H9 (cell line): ENCODE measurements at regions not wholly inside any gene's neighbourhood (a gene's known extent, or its start where the extent isn't known, plus 50 kb on each side); places are given as distances from the start of the nearest gene placed in this dataset.
A peak's percentile ranks its signal among the peaks of the same experiment; 100 is the strongest.

ENCODE experiments used
- DNase-seq: peaks from one replicate; pipeline ENCODE4 v3.0.0-alpha.2; 2017
- H2AFZ ChIP-seq: one replicate; pipeline ENCODE4 v1.6.1; 2013; ENCODE audit warnings: mild to moderate bottlenecking, low read length, control low read depth, moderate library complexity
- H2AK5ac ChIP-seq: 2 replicates; pipeline ENCODE4 v1.6.1; 2013; ENCODE audit warnings: low read length, control low read depth, mixed read lengths; ENCODE audit not compliant: insufficient read length
- H2BK120ac ChIP-seq: one replicate; pipeline ENCODE4 v1.6.1; 2013; ENCODE audit warnings: low read depth, mild to moderate bottlenecking, low read length, control low read depth, inconsistent platforms; ENCODE audit not compliant: poor library complexity, severe bottlenecking
- H2BK12ac ChIP-seq: 2 replicates; pipeline ENCODE4 v1.6.1; 2013; ENCODE audit warnings: low read length, control low read depth, mixed read lengths, low read depth; ENCODE audit not compliant: insufficient read length
- H2BK15ac ChIP-seq: 2 replicates; pipeline ENCODE4 v1.6.1; 2013; ENCODE audit warnings: low read depth, low read length, control low read depth
- H2BK20ac ChIP-seq: one replicate; pipeline ENCODE4 v1.6.1; 2013; ENCODE audit warnings: low read depth, mild to moderate bottlenecking, low read length, control low read depth, inconsistent platforms; ENCODE audit not compliant: poor library complexity, severe bottlenecking
- H2BK5ac ChIP-seq: 2 replicates; pipeline ENCODE4 v1.6.1; 2013; ENCODE audit warnings: low read length, control low read depth, mixed read lengths; ENCODE audit not compliant: insufficient read length
- H3K14ac ChIP-seq: 2 replicates; pipeline ENCODE4 v1.6.1; 2013; ENCODE audit warnings: low read length, control low read depth; ENCODE audit not compliant: insufficient read depth
- H3K18ac ChIP-seq: 2 replicates; pipeline ENCODE4 v1.6.1; 2013; ENCODE audit warnings: low read depth, mild to moderate bottlenecking, mixed read lengths, low read length, control low read depth; ENCODE audit not compliant: insufficient read length
- H3K23ac ChIP-seq: 2 replicates; pipeline ENCODE4 v1.6.1; 2013; ENCODE audit warnings: low read length, control low read depth, mixed read lengths, low read depth; ENCODE audit not compliant: insufficient read length
- H3K23me2 ChIP-seq: 2 replicates; pipeline ENCODE4 v1.6.1; 2013; ENCODE audit warnings: low read depth, mild to moderate bottlenecking, mixed read lengths, low read length, control low read depth; ENCODE audit not compliant: insufficient read length, poor library complexity, severe bottlenecking
- H3K27ac ChIP-seq: 2 replicates; pipeline ENCODE4 v1.5.1; 2013; ENCODE audit warnings: low read length, control low read depth, mixed read lengths, low read depth; ENCODE audit not compliant: insufficient read length
- H3K27me3 ChIP-seq: 2 replicates; pipeline ENCODE4 v1.6.1; 2013; ENCODE audit warnings: low read length, control low read depth, inconsistent platforms; ENCODE audit not compliant: insufficient read depth
- H3K4ac ChIP-seq: 2 replicates; pipeline ENCODE4 v1.6.1; 2013; ENCODE audit warnings: low read depth, mild to moderate bottlenecking, control low read depth, inconsistent platforms, low read length, moderate library complexity
- H3K4me1 ChIP-seq: 2 replicates; pipeline ENCODE4 v1.6.1; 2013; ENCODE audit warnings: low read length, control low read depth, inconsistent platforms; ENCODE audit not compliant: insufficient read depth
- H3K4me2 ChIP-seq: 2 replicates; pipeline ENCODE4 v1.6.1; 2013; ENCODE audit warnings: low read length, control low read depth, mixed read lengths; ENCODE audit not compliant: insufficient read length, insufficient read depth
- H3K56ac ChIP-seq: 2 replicates; pipeline ENCODE4 v1.6.1; 2013; ENCODE audit warnings: low read depth, mild to moderate bottlenecking, mixed read lengths, low read length, control low read depth; ENCODE audit not compliant: insufficient read length
- H3K79me1 ChIP-seq: 2 replicates; pipeline ENCODE4 v1.6.1; 2013; ENCODE audit warnings: low read depth, mild to moderate bottlenecking, moderate library complexity, low read length, control low read depth, inconsistent platforms; ENCODE audit not compliant: insufficient read depth, poor library complexity, severe bottlenecking
- H3K79me2 ChIP-seq: 2 replicates; pipeline ENCODE4 v1.6.1; 2013; ENCODE audit warnings: low read length, control low read depth, inconsistent platforms; ENCODE audit not compliant: insufficient read depth
- H3K9ac ChIP-seq: 2 replicates; pipeline ENCODE4 v1.6.1; 2013; ENCODE audit warnings: low read length, control low read depth, mixed read lengths; ENCODE audit not compliant: insufficient read length; ENCODE audit errors: extremely low read depth
- H3K9me3 ChIP-seq: one replicate; pipeline ENCODE4 v1.6.1; 2013; ENCODE audit warnings: low read depth, low read length, inconsistent platforms; ENCODE audit not compliant: control insufficient read depth
- H3T11ph ChIP-seq: one replicate; pipeline ENCODE4 v1.6.1; 2013; ENCODE audit warnings: mild to moderate bottlenecking, low read length, control low read depth, inconsistent platforms
- H4K20me1 ChIP-seq: one replicate; pipeline ENCODE4 v1.6.1; 2013; ENCODE audit not compliant: control insufficient read depth, insufficient read length, insufficient read depth
- H4K5ac ChIP-seq: 2 replicates; pipeline ENCODE4 v1.6.1; 2013; ENCODE audit warnings: low read depth, mild to moderate bottlenecking, mixed read lengths, low read length, control low read depth; ENCODE audit not compliant: insufficient read length
- H4K8ac ChIP-seq: replicated peaks from 2 replicates; pipeline ENCODE4 v1.6.1; 2013; ENCODE audit warnings: low read length, control low read depth, mixed read lengths, low read depth; ENCODE audit not compliant: insufficient read length
- H4K91ac ChIP-seq: 2 replicates; pipeline ENCODE4 v1.6.1; 2013; ENCODE audit warnings: low read depth, mild to moderate bottlenecking, moderate library complexity, mixed read lengths, low read length, control low read depth; ENCODE audit not compliant: insufficient read length
- H3K27ac Mint-ChIP-seq, 3 experiments: 2 replicates in 2 of 3; 3 replicates in 1 of 3; pipeline ENCODE4 v1.8.0; 2020 to 2021; ENCODE audit warnings: mixed read lengths in 3 of 3, mild to moderate bottlenecking in 1 of 3, moderate library complexity in 1 of 3
- H3K27me3 Mint-ChIP-seq: 2 replicates; pipeline ENCODE4 v1.8.0; 2021; ENCODE audit warnings: low read depth, mild to moderate bottlenecking, moderate library complexity, mixed read lengths
- H3K36me3 Mint-ChIP-seq, 3 experiments: 2 replicates in 2 of 3; 3 replicates in 1 of 3; pipeline ENCODE4 v1.8.0; 2020 to 2021; ENCODE audit warnings: low read depth in 3 of 3, mixed read lengths in 3 of 3; ENCODE audit not compliant: insufficient read depth in 1 of 3
- H3K4me1 Mint-ChIP-seq, 2 experiments: 2 replicates each; pipeline ENCODE4 v1.8.0; 2020; ENCODE audit warnings: mixed read lengths in 2 of 2
- H3K4me3 Mint-ChIP-seq, 2 experiments: 2 replicates in 1 of 2; 3 replicates in 1 of 2; pipeline ENCODE4 v1.8.0; 2020 to 2021; ENCODE audit warnings: mild to moderate bottlenecking in 2 of 2, mixed read lengths in 2 of 2, moderate library complexity in 1 of 2
- H3K9me3 Mint-ChIP-seq, 2 experiments: 2 replicates in 1 of 2; 3 replicates in 1 of 2; pipeline ENCODE4 v1.8.0; 2020; ENCODE audit warnings: mild to moderate bottlenecking in 2 of 2, mixed read lengths in 2 of 2, moderate library complexity in 1 of 2
- WGBS: extraction: QIAGEN DNeasy Blood & Tissue Kit; methylation state at CpG from one replicate; pipeline ENCODE4 v1.1.7; 2013; ENCODE audit warnings: missing lambda C conversion rate, low lambda C conversion rate, mixed read lengths; ENCODE audit not compliant: insufficient read length; ENCODE audit errors: extremely low coverage; 5-methylcytosine and 5-hydroxymethylcytosine counted together
- TF ChIP-seq, protein P1 (sequence below): fragments of 200-600 bp; sonication (generic); conservative IDR thresholded peaks from 3 replicates; pipeline ENCODE4 v1.8.0; 2021; ENCODE audit warnings: antibody characterized with exemption, mild to moderate bottlenecking

DNA sequence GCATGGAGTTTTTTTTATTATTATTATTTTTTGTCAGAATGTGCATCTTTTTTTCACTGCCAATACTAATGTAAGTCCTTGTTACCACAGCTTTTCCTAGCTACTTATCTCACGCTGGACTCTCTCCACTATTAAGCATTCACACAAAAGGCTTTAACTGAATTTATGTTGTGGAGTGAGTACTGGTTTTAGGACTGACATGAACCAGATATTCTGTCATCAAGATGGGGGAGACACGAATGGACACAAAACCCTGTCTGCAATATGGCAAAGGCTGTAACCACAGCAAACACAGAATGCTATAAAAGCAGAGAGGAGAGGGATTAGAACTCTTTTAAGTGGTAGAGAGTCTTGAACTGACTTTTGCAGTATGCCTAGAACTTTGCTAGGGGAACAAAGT lies 592.2 kb upstream of the TBL1XR1 start:
- TF ChIP-seq, protein P1, sequence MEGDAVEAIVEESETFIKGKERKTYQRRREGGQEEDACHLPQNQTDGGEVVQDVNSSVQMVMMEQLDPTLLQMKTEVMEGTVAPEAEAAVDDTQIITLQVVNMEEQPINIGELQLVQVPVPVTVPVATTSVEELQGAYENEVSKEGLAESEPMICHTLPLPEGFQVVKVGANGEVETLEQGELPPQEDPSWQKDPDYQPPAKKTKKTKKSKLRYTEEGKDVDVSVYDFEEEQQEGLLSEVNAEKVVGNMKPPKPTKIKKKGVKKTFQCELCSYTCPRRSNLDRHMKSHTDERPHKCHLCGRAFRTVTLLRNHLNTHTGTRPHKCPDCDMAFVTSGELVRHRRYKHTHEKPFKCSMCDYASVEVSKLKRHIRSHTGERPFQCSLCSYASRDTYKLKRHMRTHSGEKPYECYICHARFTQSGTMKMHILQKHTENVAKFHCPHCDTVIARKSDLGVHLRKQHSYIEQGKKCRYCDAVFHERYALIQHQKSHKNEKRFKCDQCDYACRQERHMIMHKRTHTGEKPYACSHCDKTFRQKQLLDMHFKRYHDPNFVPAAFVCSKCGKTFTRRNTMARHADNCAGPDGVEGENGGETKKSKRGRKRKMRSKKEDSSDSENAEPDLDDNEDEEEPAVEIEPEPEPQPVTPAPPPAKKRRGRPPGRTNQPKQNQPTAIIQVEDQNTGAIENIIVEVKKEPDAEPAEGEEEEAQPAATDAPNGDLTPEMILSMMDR, result no peak
- Histone ChIP-seq H3K4me2 (no peak overlapping the region), H3K14ac (no peak overlapping the region), H3K18ac (no peak overlapping the region), H3K27me3 (no peaks in the 10 kb centered on the region), H4K20me1 (no peaks in the 10 kb centered on the region), H3K9ac (no peak overlapping the region), H3K79me2 (no peaks in the 10 kb centered on the region), H3K56ac (no peak overlapping the region), H2BK120ac (no peak overlapping the region), H3K79me1 (no peaks in the 10 kb centered on the region), H4K91ac (no peak overlapping the region), H2BK12ac (no peak overlapping the region), H3K23me2 (no peaks in the 10 kb centered on the region), H3K9me3 (no peaks in the 10 kb centered on the region), H4K5ac (no peak overlapping the region), H2AK5ac (no peak overlapping the region), H3K27ac (no peak overlapping the region), H2AFZ (peak overlapping the region; percentile 48), H3K23ac (no peak overlapping the region), H3K4ac (no peak overlapping the region), H2BK5ac (no peak overlapping the region), H3T11ph (no peak overlapping the region), H2BK15ac (no peak overlapping the region), H3K4me1 (no peaks in the 10 kb centered on the region), H2BK20ac (no peak overlapping the region), H4K8ac (no peak overlapping the region)
- Mint-ChIP-seq H3K4me3 (no peak overlapping the region), H3K9me3 (no peaks in the 10 kb centered on the region), H3K36me3 (no peaks in the 10 kb centered on the region), H3K4me1 (0 out of 4 replicates have a peak, but pooled peaks cover 0 to 3% of the 10 kb centered on the region in 2 experiments), H3K27ac (no peak overlapping the region), H3K27me3 (no peaks in the 10 kb centered on the region)
- no peak for DNase-seq
- WGBS, result no CpG with 5 or more reads among the region's 2 CpGs
